Psoas muscle (tissue), 7 donors: ENCODE measurements at regions not wholly inside any gene's neighbourhood (a gene's known extent, or its start where the extent isn't known, plus 50 kb on each side); places are given as distances from the start of the nearest gene placed in this dataset.

Experiments used
- ATAC-seq, 4 donors: fragments of 200-7000 bp; cut with Tn5 transposase; one replicate each; pipeline ENCODE4 v1.9.1; 2020; ENCODE audit warnings: moderate library complexity in 3 of 4, mild to moderate bottlenecking in 2 of 4
- DNase-seq, 2 donors: peaks; one replicate each; pipeline ENCODE4 v3.0.0-alpha.2; 2020
- H3K27ac ChIP-seq: fragments of 200-600 bp; one replicate; pipeline ENCODE4 v1.8.0; 2022
- H3K27me3 ChIP-seq, 3 donors: fragments of 200-600 bp in 1 of 3; one replicate each; pipeline versions ENCODE4 v1.6.1 to v1.8.0; 2013 to 2022; ENCODE audit warnings: low read length in 2 of 3, mild to moderate bottlenecking in 2 of 3, moderate library complexity in 1 of 3; ENCODE audit not compliant: insufficient read depth in 3 of 3
- H3K36me3 ChIP-seq, 2 donors: fragments of 200-600 bp in 1 of 2; one replicate each; pipeline versions ENCODE4 v1.6.1 to v1.8.0; 2013 to 2022; ENCODE audit warnings: low read depth in 1 of 2, mild to moderate bottlenecking in 1 of 2, moderate library complexity in 1 of 2; ENCODE audit not compliant: insufficient read depth in 1 of 2
- H3K4me1 ChIP-seq: fragments of 200-600 bp; one replicate; pipeline ENCODE4 v1.8.0; 2022
- H3K4me3 ChIP-seq: fragments of 200-600 bp; one replicate; pipeline ENCODE4 v1.8.0; 2022; ENCODE audit warnings: mild to moderate bottlenecking
- H3K9me3 ChIP-seq: fragments of 200-600 bp; one replicate; pipeline ENCODE4 v1.8.0; 2022
- CTCF ChIP-seq: fragments of 200-600 bp; IDR thresholded peaks from one replicate; pipeline ENCODE4 v1.8.0; 2022; ENCODE audit warnings: antibody characterized with exemption
- WGBS, 3 donors: extraction: QIAGEN DNeasy Blood & Tissue Kit; methylation state at CpG; one replicate each; pipeline versions ENCODE4 v1.1.6 to v1.1.7; 2013; 5-methylcytosine and 5-hydroxymethylcytosine counted together
- intact Hi-C, 2 donors: fragments of 100-400 bp; cut with DNase I; formaldehyde crosslinking; loops; one replicate each; pipeline versions ENCODE4 v1.11.0 to v1.14.2; 2022
- donor health status: healthy with polysubstance abuse.
- donor health status: DM: no; HTN: no; CAD: no; lungs with moderate emphysema.
- donor health status: Bipolar disorder and iron deficiency.
- donor health status: healthy.
- donor health status: DM: yes; HTN: yes; CAD: no.
- donor health status: DM: no; HTN: no; CAD: no.
- donor health status: DM: yes; HTN: yes; CAD: no.

GRCh38 chr3:90054311-90054710 lies 946.9 kb downstream of the EPHA3 start:
- Histone ChIP-seq H3K27me3 (no peaks in the 10 kb centered on the region), H3K36me3 (no peaks in the 10 kb centered on the region), H3K27ac (no peak overlapping the region), H3K4me1 (no peaks in the 10 kb centered on the region), H3K4me3 (no peak overlapping the region), H3K9me3 (no peaks in the 10 kb centered on the region)
- 9 to 11% (median 10%) methylated on average over 1 of the region's 1 CpG for WGBS, 3 donors
- ATAC-seq = no peak
- intact Hi-C loops = no loop called here
- TF ChIP-seq CTCF = no peak
- DNase-seq = no peak

- Histone ChIP-seq H3K27ac (no peak overlapping the region), H3K27me3 (no peaks in the 10 kb centered on the region), H3K4me3 (no peak overlapping the region), H3K4me1 (no peaks in the 10 kb centered on the region), H3K36me3 (no peaks in the 10 kb centered on the region), H3K9me3 (no peaks in the 10 kb centered on the region)
- no peak for TF ChIP-seq CTCF
- DNase-seq = no peak
- no peak for ATAC-seq
- WGBS, 3 donors = 41 to 45% (median 45%) methylated on average over 2 of the region's 2 CpGs
- intact Hi-C loops = no loop called here
These were observed 948.2 kb downstream of the EPHA3 start for GRCh38 chr3:90055666-90056065.

DNA sequence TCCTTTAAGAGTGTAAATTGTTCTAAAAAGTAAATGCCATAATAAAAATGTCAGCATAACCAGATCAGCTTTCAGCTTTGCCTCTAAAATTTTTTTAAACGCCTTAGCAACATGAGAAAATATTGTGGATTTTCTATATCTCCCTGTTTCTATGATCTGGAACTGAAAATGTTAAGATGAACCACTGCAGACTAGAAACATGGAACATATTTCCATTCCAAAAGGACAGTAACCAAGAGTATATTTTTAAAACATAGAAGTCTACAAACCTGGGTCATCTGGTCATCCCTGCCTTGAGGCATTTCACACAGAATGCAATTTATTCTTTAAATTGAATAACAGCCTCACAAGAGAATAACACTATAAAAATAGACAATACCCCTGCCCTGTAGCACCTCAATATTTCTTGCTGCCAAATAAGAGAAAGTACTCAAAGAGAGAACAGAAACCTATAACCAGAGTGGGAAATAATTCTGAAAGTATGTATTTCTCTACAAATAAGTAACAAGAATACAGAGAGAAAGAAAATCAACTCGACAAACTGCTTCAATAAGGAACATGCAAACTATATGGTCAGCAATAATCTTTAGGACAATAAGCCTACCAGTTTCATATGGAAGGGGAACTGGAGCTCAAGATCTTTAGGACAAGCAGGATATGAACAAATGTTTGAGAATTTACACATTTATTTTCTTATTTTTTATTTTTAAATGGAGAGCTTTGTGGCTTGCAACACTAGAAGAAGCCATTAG lies 949.0 kb downstream of the EPHA3 start:
- no peaks in the 10 kb centered on the region for H3K27me3 ChIP-seq
- DNase-seq (no peak), ATAC-seq (no peak)
- intact Hi-C loops = no loop called here
- H3K4me3 ChIP-seq = no peak overlapping the region
- no peak overlapping the region for H3K27ac ChIP-seq
- TF ChIP-seq CTCF = no peak
- WGBS, 3 donors = 67 to 75% (median 74%) methylated on average over 2 of the region's 2 CpGs
- no peaks in the 10 kb centered on the region for H3K4me1 ChIP-seq
- H3K36me3 ChIP-seq = no peaks in the 10 kb centered on the region
- no peaks in the 10 kb centered on the region for H3K9me3 ChIP-seq

DNA sequence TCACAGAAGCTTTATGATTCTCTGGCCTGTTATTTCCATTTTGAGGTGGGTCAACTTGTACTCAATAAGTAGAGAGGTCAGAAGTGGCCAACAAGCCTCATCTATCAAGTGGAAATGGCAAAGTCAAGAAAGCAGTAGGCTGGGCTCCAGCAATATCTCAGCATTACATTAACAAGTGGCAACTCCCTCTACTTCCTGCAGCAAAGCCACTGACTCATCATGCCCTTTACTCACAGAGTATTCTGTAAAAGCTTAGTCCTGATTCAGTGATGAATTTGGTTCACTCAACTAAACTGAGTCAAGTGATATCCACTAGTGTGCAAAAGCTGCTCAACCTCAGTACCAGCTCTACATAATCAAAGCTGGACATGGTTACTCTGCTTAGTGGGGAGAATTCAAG lies 954.6 kb downstream of the EPHA3 start:
- Histone ChIP-seq H3K9me3 (no peaks in the 10 kb centered on the region), H3K4me3 (no peak overlapping the region), H3K27ac (no peak overlapping the region), H3K36me3 (no peaks in the 10 kb centered on the region), H3K27me3 (no peaks in the 10 kb centered on the region), H3K4me1 (no peaks in the 10 kb centered on the region)
- DNase-seq (no peak), ATAC-seq (no peak)
- intact Hi-C loops = no loop called here
- TF ChIP-seq CTCF = no peak

- TF ChIP-seq CTCF = no peak
- Histone ChIP-seq H3K36me3 (no peaks in the 10 kb centered on the region), H3K4me1 (no peaks in the 10 kb centered on the region), H3K4me3 (no peak overlapping the region), H3K27me3 (no peaks in the 10 kb centered on the region), H3K9me3 (no peaks in the 10 kb centered on the region), H3K27ac (no peak overlapping the region)
- intact Hi-C loops = no loop called here
- ATAC-seq = no peak
- no peak for DNase-seq
- 81 to 92% (median 85%) methylated on average over 2 of the region's 2 CpGs for WGBS, 3 donors
These were observed 955.3 kb downstream of the EPHA3 start for GRCh38 chr3:90062631-90063200.
